Upper lobe of left lung (tissue), 6 donors: ENCODE measurements at regions not wholly inside any gene's neighbourhood (a gene's known extent, or its start where the extent isn't known, plus 50 kb on each side); places are given as distances from the start of the nearest gene placed in this dataset.

ENCODE experiments used
- ATAC-seq, 2 donors: fragments of 200-7000 bp; cut with Tn5 transposase; one replicate each; pipeline ENCODE4 v1.9.1; 2022; ENCODE audit warnings: mild to moderate bottlenecking in 2 of 2, moderate library complexity in 2 of 2; ENCODE audit not compliant: low FRiP score in 2 of 2
- DNase-seq, 2 donors: peaks; one replicate each; pipeline ENCODE4 v3.0.0-alpha.2; 2019 to 2020
- H3K27ac ChIP-seq, 4 donors: fragments of 200-600 bp; sonication (generic); one replicate each; pipeline ENCODE4 v1.5.1; 2016 to 2019
- H3K27me3 ChIP-seq, 4 donors: fragments of 200-600 bp; sonication (generic); one replicate each; pipeline ENCODE4 v1.5.1; 2017 to 2019
- H3K36me3 ChIP-seq, 4 donors: fragments of 200-600 bp; sonication (generic); one replicate each; pipeline ENCODE4 v1.5.1; 2016 to 2019
- H3K4me1 ChIP-seq, 4 donors: fragments of 200-600 bp; sonication (generic); one replicate each; pipeline ENCODE4 v1.5.1; 2018 to 2019
- H3K4me3 ChIP-seq, 4 donors: fragments of 200-600 bp; sonication (generic); one replicate each; pipeline ENCODE4 v1.5.1; 2017 to 2019; ENCODE audit warnings: mild to moderate bottlenecking in 2 of 4, moderate library complexity in 1 of 4
- H3K9me3 ChIP-seq, 4 donors: fragments of 200-600 bp; sonication (generic); one replicate each; pipeline ENCODE4 v1.5.1; 2018 to 2019
- EP300 ChIP-seq, 4 donors: sonication (generic); formaldehyde crosslinking; IDR thresholded peaks; one replicate each; pipeline ENCODE4 v1.5.1; 2017; ENCODE audit warnings: antibody characterized with exemption in 4 of 4, control low read depth in 2 of 4
- POLR2A ChIP-seq, 4 donors: fragments of 450-650 bp; IDR thresholded peaks; one replicate each; pipeline ENCODE4 v1.5.1; 2016 to 2017; ENCODE audit warnings: antibody characterized with exemption in 4 of 4, mild to moderate bottlenecking in 2 of 4
- POLR2AphosphoS5 ChIP-seq, 2 donors: sonication (generic); formaldehyde crosslinking; IDR thresholded peaks; one replicate each; pipeline ENCODE4 v1.5.1; 2017; ENCODE audit warnings: antibody characterized with exemption in 2 of 2
- WGBS, 2 donors: methylation state at CpG; one replicate each; pipeline ENCODE4 v1.1.5; 2017 to 2018; 5-methylcytosine and 5-hydroxymethylcytosine counted together
- TF ChIP-seq, protein P1 (sequence below), 6 experiments: fragments of 450-650 bp in 4 of 6; fragments of 200-600 bp in 2 of 6; sonication (generic) in 2 of 6; IDR thresholded peaks; one replicate each; pipeline ENCODE4 v1.5.1; 2016 to 2019; ENCODE audit warnings: antibody characterized with exemption in 6 of 6
- donor health status: DM: no; HTN: no; CAD: no; lungs with moderate emphysema.
- donor health status: DM: no; HTN: yes; CAD: no; lungs with severe emphysema.

GRCh38 chrX:134163836-134164235, 73.1 kb upstream of the CCDC160 start:
- Histone ChIP-seq H3K4me1 (no peaks in the 10 kb centered on the region), H3K27ac (no peak overlapping the region), H3K9me3 (no peaks in the 10 kb centered on the region), H3K36me3 (no peaks in the 10 kb centered on the region), H3K4me3 (no peak overlapping the region), H3K27me3 (no peaks in the 10 kb centered on the region)
- ATAC-seq (no peak), DNase-seq (no peak)
- TF ChIP-seq, protein P1, sequence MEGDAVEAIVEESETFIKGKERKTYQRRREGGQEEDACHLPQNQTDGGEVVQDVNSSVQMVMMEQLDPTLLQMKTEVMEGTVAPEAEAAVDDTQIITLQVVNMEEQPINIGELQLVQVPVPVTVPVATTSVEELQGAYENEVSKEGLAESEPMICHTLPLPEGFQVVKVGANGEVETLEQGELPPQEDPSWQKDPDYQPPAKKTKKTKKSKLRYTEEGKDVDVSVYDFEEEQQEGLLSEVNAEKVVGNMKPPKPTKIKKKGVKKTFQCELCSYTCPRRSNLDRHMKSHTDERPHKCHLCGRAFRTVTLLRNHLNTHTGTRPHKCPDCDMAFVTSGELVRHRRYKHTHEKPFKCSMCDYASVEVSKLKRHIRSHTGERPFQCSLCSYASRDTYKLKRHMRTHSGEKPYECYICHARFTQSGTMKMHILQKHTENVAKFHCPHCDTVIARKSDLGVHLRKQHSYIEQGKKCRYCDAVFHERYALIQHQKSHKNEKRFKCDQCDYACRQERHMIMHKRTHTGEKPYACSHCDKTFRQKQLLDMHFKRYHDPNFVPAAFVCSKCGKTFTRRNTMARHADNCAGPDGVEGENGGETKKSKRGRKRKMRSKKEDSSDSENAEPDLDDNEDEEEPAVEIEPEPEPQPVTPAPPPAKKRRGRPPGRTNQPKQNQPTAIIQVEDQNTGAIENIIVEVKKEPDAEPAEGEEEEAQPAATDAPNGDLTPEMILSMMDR (IDR thresholded peaks at IDR 0.05), result no peak
- WGBS, 2 donors, result 67 to 75% methylated on average over 1 of the region's 1 CpG

- Histone ChIP-seq H3K9me3 (no peaks in the 10 kb centered on the region), H3K4me3 (no peak overlapping the region), H3K4me1 (peaks cover 0 to 15% (median 0%) of the 10 kb centered on the region in 4 donors), H3K36me3 (no peaks in the 10 kb centered on the region), H3K27me3 (no peaks in the 10 kb centered on the region), H3K27ac (no peak overlapping the region)
- TF ChIP-seq POLR2AphosphoS5 (IDR thresholded peaks at IDR 0.05) (no peak), POLR2A (IDR thresholded peaks at IDR 0.05) (no peak), EP300 (IDR thresholded peaks at IDR 0.05) (no peak)
- TF ChIP-seq, protein P1 (IDR thresholded peaks at IDR 0.05), result no peak
- DNase-seq (no peak), ATAC-seq (no peak)
- 40 to 70% methylated on average over 6 of the region's 6 CpGs for WGBS, 2 donors
These were observed 69.3 kb upstream of the CCDC160 start for GRCh38 chrX:134167591-134168203.

DNA sequence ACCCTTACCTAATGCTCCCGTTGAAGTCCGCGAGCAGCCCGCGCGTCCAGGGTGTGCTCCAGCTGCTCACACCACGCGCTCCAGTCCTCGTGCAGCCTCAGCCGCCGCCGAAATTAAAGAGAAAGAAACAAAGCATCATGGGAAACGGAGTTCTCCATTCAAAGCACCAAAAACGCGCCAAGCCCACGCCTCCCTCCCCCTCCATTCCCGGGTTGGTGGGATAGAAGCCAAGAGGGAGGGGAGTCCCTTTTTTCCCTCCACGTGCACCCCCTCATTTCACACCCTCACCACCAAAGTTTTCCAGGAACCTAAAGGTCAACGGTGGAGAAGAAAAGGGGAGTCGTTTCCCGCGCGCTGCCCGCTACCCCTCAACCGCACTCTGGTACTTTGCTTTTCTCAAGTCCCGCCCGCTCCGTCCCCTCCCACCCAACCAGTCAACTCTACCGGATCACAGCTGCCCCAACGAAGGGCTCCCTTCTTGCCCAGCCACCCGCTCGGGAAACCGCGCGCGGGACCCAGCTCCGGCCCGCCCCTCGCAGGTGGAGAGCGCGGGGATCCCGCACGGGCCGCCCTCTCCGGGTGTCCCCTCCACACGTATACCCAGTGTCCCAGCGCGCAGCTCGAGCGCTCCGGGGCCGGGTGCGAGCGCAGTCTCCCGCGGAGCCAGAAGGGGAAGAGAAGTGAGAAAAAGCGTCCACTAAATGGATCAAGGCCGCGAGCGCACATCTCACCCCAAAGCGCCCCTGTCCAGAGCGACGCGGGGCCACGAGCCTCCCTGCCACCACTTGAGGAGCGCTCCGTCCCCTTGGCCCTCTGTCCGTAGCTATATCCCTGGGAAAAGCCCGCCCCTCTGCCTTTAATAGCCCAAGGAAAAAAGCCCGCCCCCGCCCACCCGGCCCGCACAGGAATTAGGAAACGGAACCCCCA, 65.1 kb upstream of the CCDC160 start:
- ATAC-seq, result peak; percentile 59 to 65
- no peak for TF ChIP-seq POLR2A (IDR thresholded peaks at IDR 0.05)
- TF ChIP-seq, protein P1 (IDR thresholded peaks at IDR 0.05), result no peak
- no peak for TF ChIP-seq POLR2AphosphoS5 (IDR thresholded peaks at IDR 0.05)
- TF ChIP-seq EP300 (IDR thresholded peaks at IDR 0.05), result no peak
- H3K27me3 ChIP-seq, result no peaks in the 10 kb centered on the region
- peak overlapping the region in 1 of 4 donors; percentile 57 for H3K27ac ChIP-seq
- H3K4me3 ChIP-seq, result peak overlapping the region; percentile 20 to 65 (median 54)
- H3K9me3 ChIP-seq, result no peaks in the 10 kb centered on the region
- peaks cover 0 to 27% (median 5%) of the 10 kb centered on the region in 4 donors for H3K4me1 ChIP-seq
- peak in 1 of 2 donors; percentile 78 for DNase-seq
- no peaks in the 10 kb centered on the region for H3K36me3 ChIP-seq
- 3 to 57% methylated on average over 19 to 72 of the region's 74 CpGs for WGBS, 2 donors

- no peaks in the 10 kb centered on the region for H3K9me3 ChIP-seq
- DNase-seq, result peak in 1 of 2 donors; percentile 89
- peak in 1 of 2 donors; percentile 61 for ATAC-seq
- TF ChIP-seq POLR2AphosphoS5 (IDR thresholded peaks at IDR 0.05) (no peak), POLR2A (IDR thresholded peaks at IDR 0.05) (no peak), EP300 (IDR thresholded peaks at IDR 0.05) (no peak)
- TF ChIP-seq, protein P1 (IDR thresholded peaks at IDR 0.05), result no peak
- H3K36me3 ChIP-seq, result no peaks in the 10 kb centered on the region
- peak overlapping the region; percentile 37 to 65 (median 54) for H3K4me3 ChIP-seq
- H3K4me1 ChIP-seq, result peaks cover 0 to 27% (median 5%) of the 10 kb centered on the region in 4 donors
- WGBS, 2 donors, result 0 to 43% methylated on average over 8 to 51 of the region's 51 CpGs
- H3K27ac ChIP-seq, result peak overlapping the region in 1 of 4 donors; percentile 57
- H3K27me3 ChIP-seq, result no peaks in the 10 kb centered on the region
These were observed 64.3 kb upstream of the CCDC160 start for GRCh38 chrX:134172588-134173259.
